ENCODE measurements at regions not wholly inside any gene's neighbourhood (a gene's known extent, or its start where the extent isn't known, plus 50 kb on each side); places are given as distances from the start of the nearest gene placed in this dataset.

- H3K27ac Mint-ChIP-seq, result no peak overlapping the region
- peaks cover 16% of the 10 kb centered on the region for H3K9me3 Mint-ChIP-seq
- no peak overlapping the region for H3K4me3 Mint-ChIP-seq
- no peaks in the 10 kb centered on the region for H3K4me1 Mint-ChIP-seq
- H3K27me3 Mint-ChIP-seq (ENCODE audit: low read depth), result peaks cover 4% of the 10 kb centered on the region
- no peak for TF ChIP-seq CTCF (IDR thresholded peaks at IDR 0.05; ENCODE audit: unreplicated experiment in 3 of 3)
- H3K36me3 Mint-ChIP-seq (ENCODE audit: low read depth), result no peaks in the 10 kb centered on the region
These were observed 65.1 kb upstream of the CD44 start for GRCh38 chr11:35073691-35074419.

DNA sequence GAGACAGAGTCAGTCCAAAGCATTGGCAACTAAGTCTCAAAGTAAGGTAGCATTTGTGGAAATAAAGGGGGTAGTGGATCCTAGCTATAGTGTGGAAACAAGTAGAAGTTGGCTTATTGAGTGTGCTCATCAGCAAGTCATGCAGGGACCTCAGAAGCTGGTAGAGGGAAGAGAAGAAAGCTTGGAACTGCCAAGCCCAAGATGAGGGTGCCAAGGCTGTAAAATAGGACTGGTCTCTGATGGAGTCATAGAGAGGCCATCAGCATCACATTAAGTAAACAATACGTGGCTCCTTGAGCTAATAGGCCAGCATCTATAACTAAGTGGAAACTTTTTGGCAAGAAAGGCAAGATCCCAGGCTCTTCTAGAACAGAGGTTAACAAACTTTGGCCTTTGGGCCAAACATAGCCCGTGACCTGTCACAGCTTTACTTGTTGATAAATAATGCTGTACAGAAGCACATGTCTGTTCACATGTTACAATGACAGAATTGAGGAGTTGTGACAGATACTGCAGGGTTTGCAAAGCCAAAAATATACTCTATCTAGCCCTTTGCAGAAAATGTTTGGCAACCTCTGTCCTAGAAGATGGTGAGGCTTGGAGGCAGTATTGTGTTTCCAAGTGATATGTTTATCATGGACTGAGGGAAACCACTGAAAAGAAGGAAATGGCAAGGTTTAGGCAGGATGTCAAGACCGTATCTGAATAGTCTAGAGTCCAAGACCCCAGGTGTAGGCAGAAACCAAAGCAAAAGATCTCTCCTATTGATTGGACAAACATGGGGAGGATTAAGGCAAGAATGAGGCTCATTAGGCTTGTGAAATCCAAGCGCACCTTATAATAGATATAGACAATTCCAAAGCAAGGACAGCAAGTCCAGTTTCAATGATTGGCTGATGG is 62.5 kb upstream of the CD44 start:
- H3K36me3 Mint-ChIP-seq (ENCODE audit: low read depth), result no peaks in the 10 kb centered on the region
- no peak overlapping the region for H3K27ac Mint-ChIP-seq
- H3K4me3 Mint-ChIP-seq, result no peak overlapping the region
- H3K27me3 Mint-ChIP-seq (ENCODE audit: low read depth), result peaks cover 10% of the 10 kb centered on the region
- H3K4me1 Mint-ChIP-seq, result no peaks in the 10 kb centered on the region
- no peaks in the 10 kb centered on the region for H3K9me3 Mint-ChIP-seq
- TF ChIP-seq CTCF (IDR thresholded peaks at IDR 0.05; ENCODE audit: unreplicated experiment in 3 of 3), result no peak

- Mint-ChIP-seq H3K9me3 (no peaks in the 10 kb centered on the region), H3K4me3 (no peak overlapping the region), H3K36me3 (ENCODE audit: low read depth) (no peaks in the 10 kb centered on the region), H3K27me3 (ENCODE audit: low read depth) (peaks cover 10% of the 10 kb centered on the region), H3K4me1 (peaks cover under 1% of the 10 kb centered on the region), H3K27ac (no peak overlapping the region)
- TF ChIP-seq CTCF (IDR thresholded peaks at IDR 0.05; ENCODE audit: unreplicated experiment in 3 of 3), result no peak
These were observed 61.1 kb upstream of the CD44 start for GRCh38 chr11:35077709-35078469.

- no peak for TF ChIP-seq CTCF (IDR thresholded peaks at IDR 0.05; ENCODE audit: unreplicated experiment in 3 of 3)
- H3K4me1 Mint-ChIP-seq, result peaks cover 6% of the 10 kb centered on the region
- no peaks in the 10 kb centered on the region for H3K36me3 Mint-ChIP-seq (ENCODE audit: low read depth)
- no peaks in the 10 kb centered on the region for H3K9me3 Mint-ChIP-seq
- H3K27me3 Mint-ChIP-seq (ENCODE audit: low read depth), result peaks cover 10% of the 10 kb centered on the region
- no peak overlapping the region for H3K4me3 Mint-ChIP-seq
- H3K27ac Mint-ChIP-seq, result no peak overlapping the region
These were observed 60.6 kb upstream of the CD44 start for GRCh38 chr11:35078470-35078735.

DNA sequence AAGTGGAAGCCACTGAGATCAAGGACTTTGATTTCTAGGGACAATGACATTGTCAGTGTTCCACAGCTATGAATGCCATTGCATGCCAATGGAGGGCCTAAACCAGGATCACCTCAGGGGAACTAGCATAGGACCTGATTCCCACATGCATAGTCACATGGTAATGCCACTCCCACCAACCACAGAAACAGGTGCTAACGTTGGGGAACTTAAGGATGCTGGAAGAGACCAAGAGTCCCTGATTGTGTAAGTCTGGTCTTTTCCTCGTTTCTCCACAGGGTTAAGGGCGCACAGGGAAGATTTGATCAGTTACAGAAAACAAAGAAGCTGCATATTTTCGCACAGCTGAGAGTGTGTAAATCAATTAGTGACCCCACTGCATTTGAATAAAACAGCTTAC is 59.4 kb upstream of the CD44 start:
- no peaks in the 10 kb centered on the region for H3K9me3 Mint-ChIP-seq
- TF ChIP-seq CTCF (IDR thresholded peaks at IDR 0.05; ENCODE audit: unreplicated experiment in 3 of 3), result no peak
- H3K27ac Mint-ChIP-seq, result no peak overlapping the region
- no peak overlapping the region for H3K4me3 Mint-ChIP-seq
- H3K36me3 Mint-ChIP-seq (ENCODE audit: low read depth), result no peaks in the 10 kb centered on the region
- H3K4me1 Mint-ChIP-seq, result peaks cover 18% of the 10 kb centered on the region
- peaks cover 10% of the 10 kb centered on the region for H3K27me3 Mint-ChIP-seq (ENCODE audit: low read depth)
